ENCODE measurements at regions not wholly inside any gene's neighbourhood (a gene's known extent, or its start where the extent isn't known, plus 50 kb on each side); places are given as distances from the start of the nearest gene placed in this dataset.

DNA sequence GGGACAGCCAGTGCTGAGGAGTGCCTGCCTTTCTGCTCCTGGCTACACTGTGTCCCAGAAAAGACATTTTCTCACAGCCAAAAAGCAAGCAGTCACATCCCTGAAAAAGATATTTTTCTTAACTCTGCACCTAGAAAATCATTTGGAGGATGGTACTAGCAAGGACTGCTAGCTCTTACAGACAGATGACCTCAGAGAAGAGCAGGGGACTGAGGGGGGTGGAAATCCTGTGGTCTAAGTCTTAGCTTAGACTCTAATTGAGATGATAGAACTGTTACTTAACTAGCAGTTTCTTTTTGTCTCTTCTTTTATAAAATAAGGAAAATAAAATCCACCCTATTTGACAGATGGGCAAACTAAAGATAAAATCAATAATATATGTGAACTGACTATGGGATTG, 152.8 kb downstream of the TMEM200A start:
- no peak for TF ChIP-seq POLR2A (IDR thresholded peaks at IDR 0.05)
- TF ChIP-seq, protein P1, sequence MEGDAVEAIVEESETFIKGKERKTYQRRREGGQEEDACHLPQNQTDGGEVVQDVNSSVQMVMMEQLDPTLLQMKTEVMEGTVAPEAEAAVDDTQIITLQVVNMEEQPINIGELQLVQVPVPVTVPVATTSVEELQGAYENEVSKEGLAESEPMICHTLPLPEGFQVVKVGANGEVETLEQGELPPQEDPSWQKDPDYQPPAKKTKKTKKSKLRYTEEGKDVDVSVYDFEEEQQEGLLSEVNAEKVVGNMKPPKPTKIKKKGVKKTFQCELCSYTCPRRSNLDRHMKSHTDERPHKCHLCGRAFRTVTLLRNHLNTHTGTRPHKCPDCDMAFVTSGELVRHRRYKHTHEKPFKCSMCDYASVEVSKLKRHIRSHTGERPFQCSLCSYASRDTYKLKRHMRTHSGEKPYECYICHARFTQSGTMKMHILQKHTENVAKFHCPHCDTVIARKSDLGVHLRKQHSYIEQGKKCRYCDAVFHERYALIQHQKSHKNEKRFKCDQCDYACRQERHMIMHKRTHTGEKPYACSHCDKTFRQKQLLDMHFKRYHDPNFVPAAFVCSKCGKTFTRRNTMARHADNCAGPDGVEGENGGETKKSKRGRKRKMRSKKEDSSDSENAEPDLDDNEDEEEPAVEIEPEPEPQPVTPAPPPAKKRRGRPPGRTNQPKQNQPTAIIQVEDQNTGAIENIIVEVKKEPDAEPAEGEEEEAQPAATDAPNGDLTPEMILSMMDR (IDR thresholded peaks at IDR 0.05) = no peak
